GM19035 (cell line): ENCODE measurements at regions not wholly inside any gene's neighbourhood (a gene's known extent, or its start where the extent isn't known, plus 50 kb on each side); places are given as distances from the start of the nearest gene placed in this dataset.
"Not testable (repeated sequence)": the region's sequence is repeated elsewhere in the genome, so short reads cannot be mapped to it uniquely, and the experiment has no call there.

Source experiments
- ATAC-seq: cut with Tn5 transposase; IDR thresholded peaks from one replicate; pipeline ENCODE4 v1.9.1; 2021; ENCODE audit not compliant: unreplicated experiment

DNA sequence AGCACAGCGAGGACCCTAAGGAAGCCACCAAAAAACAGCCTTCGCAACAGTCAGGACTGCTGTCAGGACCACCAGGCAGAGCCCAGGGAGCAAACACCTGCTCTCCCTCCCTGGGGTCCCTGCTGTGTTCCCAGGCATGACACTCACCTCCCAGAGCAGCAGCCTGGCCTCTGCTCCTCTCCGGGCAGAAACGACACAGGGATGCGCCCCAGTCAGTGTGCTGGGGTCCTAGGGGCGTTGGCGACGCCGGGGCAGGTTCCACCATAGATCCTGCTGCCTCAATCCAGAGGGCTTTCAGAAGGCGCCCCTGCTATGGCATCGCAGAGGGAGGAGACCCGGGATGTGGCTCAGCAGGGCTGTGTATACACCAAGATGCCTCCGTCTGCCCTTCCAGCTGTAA lies 169.7 kb upstream of the FOXD4L5 start:
- not testable (repeated sequence) for ATAC-seq

DNA sequence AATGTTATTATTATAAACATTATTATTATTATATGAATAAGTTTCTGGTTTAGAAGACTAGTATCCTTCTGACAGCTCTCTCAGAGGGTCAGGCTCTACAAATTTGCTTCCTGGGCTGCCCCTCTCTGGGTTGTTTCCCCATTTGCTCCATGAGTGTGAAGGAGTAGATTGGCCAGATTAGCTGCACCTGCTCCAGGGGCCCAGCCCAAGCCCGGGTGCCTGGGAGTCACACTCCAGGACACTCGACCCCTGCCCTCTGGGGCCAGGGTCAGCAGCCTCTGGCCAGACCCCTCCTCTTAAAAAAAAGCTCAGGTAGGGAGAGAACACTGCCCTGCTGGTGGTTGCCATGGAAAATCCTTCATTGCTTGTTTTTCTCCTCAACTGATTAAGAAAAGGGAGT lies 169.0 kb upstream of the FOXD4L5 start:
- not testable (repeated sequence) for ATAC-seq

DNA sequence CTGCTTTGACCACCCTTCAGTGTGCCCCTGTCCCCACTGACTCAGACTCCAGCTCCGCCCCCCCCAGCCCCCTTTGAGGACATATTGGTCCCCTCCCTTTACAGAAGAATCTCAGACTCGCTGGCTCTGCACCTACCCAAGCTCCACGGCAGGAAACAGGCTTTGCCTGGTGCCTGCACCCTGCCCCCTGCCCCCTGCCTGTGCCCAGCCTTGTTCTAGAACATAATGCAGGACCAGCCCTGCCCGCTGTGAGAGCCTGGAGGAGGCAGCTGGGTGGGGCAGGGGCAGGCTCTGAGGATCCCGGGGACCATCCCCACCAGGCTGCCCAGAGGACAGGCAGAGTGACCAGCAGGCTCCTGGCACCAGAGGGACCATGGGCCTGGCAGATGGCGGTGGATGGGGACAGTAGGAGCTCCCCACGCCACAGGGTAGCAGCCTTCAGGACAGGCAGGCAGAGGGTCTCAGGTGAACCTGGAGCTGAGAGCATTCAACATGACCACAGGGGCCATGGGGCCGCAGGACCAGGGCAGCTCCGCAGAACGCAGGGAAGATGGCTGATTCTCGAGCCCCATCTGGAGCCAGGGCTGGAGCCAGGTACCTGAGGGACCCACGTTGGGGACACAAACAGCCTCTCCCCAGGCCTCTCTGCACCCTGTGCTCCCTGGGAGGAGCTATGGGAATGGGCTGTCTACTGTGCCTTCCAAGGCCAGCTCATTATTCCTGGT lies 165.0 kb upstream of the FOXD4L5 start:
- ATAC-seq = not testable (repeated sequence)

GRCh38 chr9:65449423-65449822 lies 164.4 kb upstream of the FOXD4L5 start:
- no peak for ATAC-seq

GRCh38 chr9:65447146-65447545 lies 162.1 kb upstream of the FOXD4L5 start:
- ATAC-seq = not testable (repeated sequence)

GRCh38 chr9:65445991-65446390 lies 161.0 kb upstream of the FOXD4L5 start:
- not testable (repeated sequence) for ATAC-seq

DNA sequence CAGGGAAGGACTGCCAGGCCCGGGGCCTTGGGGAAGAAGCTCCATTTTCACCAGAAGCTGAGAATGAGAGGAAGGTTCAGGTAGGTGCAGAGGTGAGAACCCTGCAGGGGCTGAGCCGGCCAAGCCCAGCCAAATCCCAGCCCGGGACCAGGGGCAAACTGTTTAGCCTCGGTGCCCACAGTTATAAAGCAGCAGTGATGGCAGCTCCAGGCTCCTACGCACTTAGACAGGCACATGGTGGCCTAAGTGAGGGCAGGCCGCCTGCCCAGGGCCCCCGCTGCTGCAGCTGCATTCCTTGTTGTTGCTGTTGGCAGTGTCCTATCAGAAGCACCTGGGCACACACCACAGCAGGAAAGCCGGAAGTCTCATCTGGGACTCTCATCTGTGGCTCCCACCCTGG lies 159.9 kb upstream of the FOXD4L5 start:
- ATAC-seq = no peak

GRCh38 chr9:65442116-65442515 lies 157.1 kb upstream of the FOXD4L5 start:
- ATAC-seq = not testable (repeated sequence)

GRCh38 chr9:65441324-65441920 lies 156.4 kb upstream of the FOXD4L5 start:
- ATAC-seq = not testable (repeated sequence)

- no peak for ATAC-seq
Measured at GRCh38 chr9:65437724-65438123, 152.7 kb upstream of the FOXD4L5 start.

DNA sequence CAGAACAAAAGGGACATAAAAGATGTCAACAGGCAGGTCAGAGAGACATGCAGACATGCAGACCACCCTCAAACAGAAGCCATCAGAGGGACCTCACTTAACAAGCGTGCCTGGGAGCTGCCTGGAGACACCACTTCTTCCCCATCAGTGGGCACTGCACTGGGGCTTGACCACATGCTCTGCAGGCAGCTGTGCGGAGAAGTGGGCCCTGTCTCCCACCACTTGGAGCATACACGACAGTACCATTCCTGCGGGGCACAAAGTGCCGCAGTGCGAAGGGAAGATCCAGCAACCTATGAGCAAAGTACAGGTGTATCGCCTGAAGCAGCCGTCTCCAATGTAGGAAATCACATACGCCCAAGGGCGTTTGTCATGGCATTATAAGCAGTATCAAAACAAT lies 150.5 kb upstream of the FOXD4L5 start:
- no peak for ATAC-seq

GRCh38 chr9:65432722-65433323 lies 147.8 kb upstream of the FOXD4L5 start:
- no peak for ATAC-seq

GRCh38 chr9:65432051-65432450 lies 147.0 kb upstream of the FOXD4L5 start:
- ATAC-seq = no peak

GRCh38 chr9:65430221-65430620 lies 145.2 kb upstream of the FOXD4L5 start:
- ATAC-seq = no peak

GRCh38 chr9:65427361-65427760 lies 142.4 kb upstream of the FOXD4L5 start:
- not testable (repeated sequence) for ATAC-seq

- ATAC-seq = not testable (repeated sequence)
Measured at GRCh38 chr9:65426813-65427212, 141.8 kb upstream of the FOXD4L5 start.

DNA sequence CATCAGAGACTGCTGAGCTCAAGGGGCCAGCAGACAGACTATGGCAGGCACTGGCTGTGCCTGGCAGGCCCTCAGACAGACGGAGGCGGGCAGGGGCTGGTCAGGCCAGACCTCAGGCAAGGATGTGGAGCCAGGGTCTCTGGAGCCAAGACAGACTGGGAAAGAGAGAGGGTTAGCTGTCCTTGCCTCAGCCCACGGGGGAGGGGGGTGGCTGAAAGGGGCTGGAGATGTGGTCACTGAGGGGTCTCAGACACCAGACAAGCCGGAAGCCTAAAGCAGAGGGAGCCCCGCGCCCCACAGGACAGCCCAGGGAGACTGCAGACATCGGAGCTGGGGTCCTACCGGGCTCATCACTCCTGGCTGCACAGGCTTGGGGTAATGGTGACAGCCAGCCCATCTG lies 141.2 kb upstream of the FOXD4L5 start:
- no peak for ATAC-seq

DNA sequence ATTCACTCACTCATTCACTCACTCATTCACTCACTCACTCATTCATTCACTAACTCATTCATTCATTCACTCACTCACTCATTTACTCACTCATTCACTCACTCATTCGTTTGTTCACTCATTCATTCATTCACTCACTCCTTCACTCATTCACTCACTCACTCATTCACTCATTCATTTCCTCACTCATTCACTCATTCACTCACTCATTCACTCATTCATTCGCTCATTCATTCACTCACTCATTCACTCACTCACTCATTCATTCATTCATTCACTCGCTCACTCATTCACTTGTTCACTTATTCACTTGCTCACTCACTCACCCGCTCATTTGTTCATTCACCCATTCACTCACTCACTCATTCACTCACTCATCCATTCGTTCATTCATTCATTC lies 140.2 kb upstream of the FOXD4L5 start:
- not testable (repeated sequence) for ATAC-seq

DNA sequence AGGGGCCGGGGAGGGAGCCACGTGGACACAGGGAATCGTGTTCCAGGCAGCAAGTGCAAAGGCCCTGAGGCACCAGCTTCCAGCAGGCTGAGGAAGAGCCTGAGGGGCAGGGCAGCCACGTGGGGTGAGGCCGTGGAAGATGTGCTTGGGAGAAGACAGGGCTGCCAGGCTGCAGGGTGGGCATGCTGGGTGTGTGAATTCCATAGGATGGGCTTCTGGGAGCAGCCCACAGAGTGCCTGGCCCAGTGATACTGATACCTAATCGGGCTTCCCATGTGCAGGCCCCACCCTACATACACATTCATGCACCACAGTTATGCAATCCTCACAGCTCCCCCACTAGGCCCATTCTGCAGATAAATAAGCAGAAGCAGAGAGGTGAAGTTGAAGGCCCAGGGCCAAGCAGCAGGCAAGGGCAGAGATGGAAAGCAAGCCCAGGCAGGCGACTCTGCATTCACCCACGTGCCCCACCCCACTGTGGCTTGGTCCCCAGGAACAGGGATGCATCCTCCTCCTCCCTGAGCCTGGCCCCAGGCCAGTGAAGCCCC lies 139.5 kb upstream of the FOXD4L5 start:
- ATAC-seq = not testable (repeated sequence)

GRCh38 chr9:65423691-65424436 lies 138.9 kb upstream of the FOXD4L5 start:
- not testable (repeated sequence) for ATAC-seq
